Caco-2 (cell line): ENCODE measurements at regions not wholly inside any gene's neighbourhood (a gene's known extent, or its start where the extent isn't known, plus 50 kb on each side); places are given as distances from the start of the nearest gene placed in this dataset.
"Not testable (repeated sequence)": the region's sequence is repeated elsewhere in the genome, so short reads cannot be mapped to it uniquely, and the experiment has no call there.

ENCODE experiments used
- BruUV-seq: library from RNA; stranded (reverse); fragments of 400-500 nt; replicated peaks from 2 replicates; lab custom pipeline; 2021; lab: Mats Ljungman, UMichigan
- CTCF ChIA-PET: fragments of 300-600 bp; sonication (Branson Sonifier 250); formaldehyde crosslinking; loops from one replicate; lab custom pipeline; 2022; ENCODE audit warnings: antibody characterized with exemption; lab: Charles Lee
- POLR2A ChIA-PET: fragments of 300-600 bp; sonication (Branson Sonifier 250); formaldehyde crosslinking; loops from one replicate; lab custom pipeline; 2022; ENCODE audit warnings: antibody characterized with exemption; lab: Charles Lee
- DNase-seq, 2 experiments: peaks; one replicate each; pipeline versions ENCODE4 v3.0.0 to v3.0.0-alpha.2; 2020 to 2022
- H3K27me3 ChIP-seq: replicated peaks from 2 replicates; pipeline ENCODE4 v1.6.0; 2011; ENCODE audit warnings: low read length; ENCODE audit not compliant: control insufficient read depth, insufficient read depth
- H3K36me3 ChIP-seq: 2 replicates; pipeline ENCODE4 v1.5.1; 2011; ENCODE audit warnings: low read length; ENCODE audit not compliant: control insufficient read depth, insufficient read depth
- H3K4me1 ChIP-seq: fragments of 250-450 bp; sonication (Bioruptor Pico); 2 replicates; pipeline ENCODE4 v1.5.1; 2020; ENCODE audit warnings: mild to moderate bottlenecking
- H3K4me3 ChIP-seq: 2 replicates; pipeline ENCODE4 v1.5.1; 2011; ENCODE audit warnings: low read depth, mild to moderate bottlenecking, control low read depth, low read length
- H3K9me3 ChIP-seq: fragments of 250-450 bp; sonication (Bioruptor Pico); 2 replicates; pipeline ENCODE4 v1.5.1; 2020; ENCODE audit warnings: mild to moderate bottlenecking, moderate library complexity
- H3K27ac Mint-ChIP-seq: one replicate; pipeline ENCODE4 v1.8.0; 2022; ENCODE audit warnings: mixed read lengths; ENCODE audit not compliant: unreplicated experiment
- H3K27me3 Mint-ChIP-seq: one replicate; pipeline ENCODE4 v1.8.0; 2022; ENCODE audit warnings: mixed read lengths; ENCODE audit not compliant: insufficient read depth, unreplicated experiment
- H3K36me3 Mint-ChIP-seq: one replicate; pipeline ENCODE4 v1.8.0; 2022; ENCODE audit warnings: mild to moderate bottlenecking, mixed read lengths; ENCODE audit not compliant: insufficient read depth, unreplicated experiment
- H3K4me1 Mint-ChIP-seq: one replicate; pipeline ENCODE4 v1.8.0; 2022; ENCODE audit warnings: low read depth, mixed read lengths; ENCODE audit not compliant: unreplicated experiment
- H3K4me3 Mint-ChIP-seq: one replicate; pipeline ENCODE4 v1.8.0; 2022; ENCODE audit warnings: mild to moderate bottlenecking, moderate library complexity, mixed read lengths; ENCODE audit not compliant: unreplicated experiment
- H3K9me3 Mint-ChIP-seq: one replicate; pipeline ENCODE4 v1.8.0; 2022; ENCODE audit warnings: mixed read lengths; ENCODE audit not compliant: unreplicated experiment
- intact Hi-C: fragments of 100-400 bp; cut with micrococcal nuclease; formaldehyde crosslinking; loops from one replicate; pipeline ENCODE4 v1.10.0; 2022; ENCODE audit not compliant: unreplicated experiment

GRCh38 chr20:30291686-30292085 lies 965.8 kb upstream of the DEFB115 start:
- H3K9me3 Mint-ChIP-seq, result peaks cover 25% of the 10 kb centered on the region
- H3K4me3 Mint-ChIP-seq, BruUV-seq: not testable (repeated sequence)

GRCh38 chr20:30295396-30295795 lies 962.1 kb upstream of the DEFB115 start:
- peak in 1 of 2 experiments; percentile 26 for DNase-seq
- H3K4me3 ChIP-seq, BruUV-seq, POLR2A ChIA-PET, H3K27me3 Mint-ChIP-seq, H3K27me3 ChIP-seq, intact Hi-C loops, H3K36me3 ChIP-seq, CTCF ChIA-PET, H3K4me3 Mint-ChIP-seq, H3K27ac Mint-ChIP-seq, H3K9me3 ChIP-seq: not testable (repeated sequence)
- Mint-ChIP-seq H3K9me3 (peaks cover 27% of the 10 kb centered on the region), H3K4me1 (peaks cover 41% of the 10 kb centered on the region), H3K36me3 (peaks cover 15% of the 10 kb centered on the region)
- H3K4me1 ChIP-seq, result peaks cover 35% of the 10 kb centered on the region

More at GRCh38 chr20:30291686-30292085, 965.8 kb upstream of the DEFB115 start:
- peaks cover 11% of the 10 kb centered on the region for H3K36me3 Mint-ChIP-seq
- CTCF ChIA-PET, POLR2A ChIA-PET, H3K27me3 ChIP-seq, H3K4me3 ChIP-seq, H3K27me3 Mint-ChIP-seq, intact Hi-C loops, H3K9me3 ChIP-seq, H3K27ac Mint-ChIP-seq, H3K36me3 ChIP-seq: not testable (repeated sequence)
- peak in 1 of 2 experiments; percentile 35 for DNase-seq
- H3K4me1 ChIP-seq, result peaks cover 23% of the 10 kb centered on the region
- peaks cover 46% of the 10 kb centered on the region for H3K4me1 Mint-ChIP-seq

DNA sequence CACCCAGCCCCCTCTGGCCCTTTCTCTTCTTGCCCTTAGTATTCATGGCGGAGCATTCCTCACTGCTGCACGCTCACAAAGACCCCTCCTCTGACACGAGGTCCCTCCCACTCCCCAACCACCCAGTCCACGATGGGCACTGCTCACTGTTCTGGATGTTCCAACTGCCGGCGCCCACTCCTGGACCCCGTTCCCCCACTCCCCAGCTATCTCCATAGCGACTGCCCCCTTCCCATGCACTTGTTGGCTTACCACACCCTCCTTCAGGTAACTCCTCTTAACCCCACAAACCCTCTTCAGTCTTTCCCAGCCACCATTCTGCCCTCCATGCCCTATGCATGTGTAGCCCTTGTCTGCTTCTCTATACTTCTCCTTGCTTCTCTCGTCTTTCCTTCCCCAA lies 961.5 kb upstream of the DEFB115 start:
- H3K4me1 ChIP-seq, result peaks cover 31% of the 10 kb centered on the region
- H3K27me3 ChIP-seq, H3K4me3 ChIP-seq, CTCF ChIA-PET, BruUV-seq, intact Hi-C loops, H3K9me3 ChIP-seq, H3K27me3 Mint-ChIP-seq, POLR2A ChIA-PET, H3K36me3 ChIP-seq: not testable (repeated sequence)
- H3K9me3 Mint-ChIP-seq, result peaks cover 27% of the 10 kb centered on the region
- DNase-seq, result peak in 1 of 2 experiments; percentile 25
- peak overlapping the region; percentile 55 for H3K27ac Mint-ChIP-seq
- peak overlapping the region; percentile 3 for H3K4me3 Mint-ChIP-seq
- peaks cover 35% of the 10 kb centered on the region for H3K4me1 Mint-ChIP-seq
- H3K36me3 Mint-ChIP-seq, result peaks cover 10% of the 10 kb centered on the region

- H3K27me3 ChIP-seq, CTCF ChIA-PET, H3K27me3 Mint-ChIP-seq, H3K36me3 Mint-ChIP-seq, H3K36me3 ChIP-seq, intact Hi-C loops, H3K9me3 ChIP-seq, BruUV-seq, H3K4me3 ChIP-seq: not testable (repeated sequence)
- POLR2A ChIA-PET, result interaction anchor here (0.5 to 0.6 kb wide), 2 partner anchors 79 to 1307 kb away, joined by 3 read pairs; partner anchors contain the start of gene ID1
- peaks cover 30% of the 10 kb centered on the region for H3K4me1 ChIP-seq
- peak overlapping the region; percentile 56 for H3K27ac Mint-ChIP-seq
- DNase-seq, result peak; percentile 83 to 92
- H3K4me3 Mint-ChIP-seq, result peak overlapping the region; percentile 15
- H3K4me1 Mint-ChIP-seq, result peaks cover 34% of the 10 kb centered on the region
- peaks cover 26% of the 10 kb centered on the region for H3K9me3 Mint-ChIP-seq
Measured at GRCh38 chr20:30297878-30298595, 959.4 kb upstream of the DEFB115 start.

- CTCF ChIA-PET, H3K4me3 ChIP-seq, H3K36me3 Mint-ChIP-seq, intact Hi-C loops, H3K27ac Mint-ChIP-seq, H3K36me3 ChIP-seq, BruUV-seq, H3K27me3 Mint-ChIP-seq, H3K27me3 ChIP-seq, H3K9me3 ChIP-seq, POLR2A ChIA-PET: not testable (repeated sequence)
- peak in 1 of 2 experiments; percentile 39 for DNase-seq
- Mint-ChIP-seq H3K9me3 (peaks cover 13% of the 10 kb centered on the region), H3K4me1 (peaks cover 20% of the 10 kb centered on the region), H3K4me3 (peak overlapping the region; percentile 7)
- H3K4me1 ChIP-seq, result peaks cover 30% of the 10 kb centered on the region
Measured at GRCh38 chr20:30300220-30300642, 957.2 kb upstream of the DEFB115 start.

DNA sequence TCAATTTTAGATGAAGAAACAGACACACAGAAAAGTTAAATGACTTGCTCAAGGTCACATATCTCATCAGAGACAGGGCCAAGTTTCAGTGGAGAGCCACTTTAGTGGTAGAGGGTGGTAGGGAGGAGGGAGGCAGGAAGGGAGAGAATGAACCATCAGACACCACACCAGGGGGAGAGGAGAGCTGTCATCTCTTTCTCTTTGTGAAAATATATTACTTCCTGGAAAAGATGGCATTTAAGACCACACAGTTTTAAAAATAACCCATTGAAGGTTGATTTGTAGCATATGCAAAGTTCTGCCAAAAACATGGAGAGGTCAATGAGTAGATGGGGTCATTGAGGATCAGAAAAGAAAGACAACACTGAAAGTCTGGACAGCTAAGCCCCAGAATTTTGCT lies 954.7 kb upstream of the DEFB115 start:
- H3K27me3 Mint-ChIP-seq, CTCF ChIA-PET, H3K9me3 ChIP-seq, intact Hi-C loops, H3K9me3 Mint-ChIP-seq, H3K27ac Mint-ChIP-seq, BruUV-seq, H3K36me3 ChIP-seq, H3K36me3 Mint-ChIP-seq, H3K27me3 ChIP-seq, H3K4me3 ChIP-seq, DNase-seq, POLR2A ChIA-PET, H3K4me3 Mint-ChIP-seq: not testable (repeated sequence)
- peaks cover 12% of the 10 kb centered on the region for H3K4me1 ChIP-seq
- H3K4me1 Mint-ChIP-seq, result peaks cover 10% of the 10 kb centered on the region

GRCh38 chr20:30309938-30310337 lies 947.5 kb upstream of the DEFB115 start:
- H3K27me3 Mint-ChIP-seq, result not testable (repeated sequence)

More at GRCh38 chr20:30309938-30310337, 947.5 kb upstream of the DEFB115 start:
- H3K27me3 ChIP-seq, H3K27ac Mint-ChIP-seq, H3K4me3 Mint-ChIP-seq, H3K4me3 ChIP-seq, DNase-seq, CTCF ChIA-PET, H3K36me3 ChIP-seq, intact Hi-C loops, POLR2A ChIA-PET, BruUV-seq, H3K36me3 Mint-ChIP-seq, H3K9me3 ChIP-seq, H3K4me1 Mint-ChIP-seq, H3K9me3 Mint-ChIP-seq: not testable (repeated sequence)
- H3K4me1 ChIP-seq, result peaks cover 11% of the 10 kb centered on the region
